BJ (cell line): ENCODE measurements at regions not wholly inside any gene's neighbourhood (a gene's known extent, or its start where the extent isn't known, plus 50 kb on each side); places are given as distances from the start of the nearest gene placed in this dataset.

ENCODE experiments used
- CTCF ChIA-PET: fragments of 350-600 bp; formaldehyde crosslinking; extraction: SDS; loops from one replicate; lab custom pipeline; 2021; ENCODE audit warnings: antibody characterized with exemption, inconsistent platforms; lab: Yijun Ruan, JAX
- POLR2A ChIA-PET: fragments of 300-600 bp; sonication (Branson Sonifier 250); formaldehyde crosslinking; extraction: SDS; loops from one replicate; lab custom pipeline; 2021; ENCODE audit warnings: antibody characterized with exemption; lab: Charles Lee
- DNase-seq: peaks from one replicate; pipeline ENCODE4 v3.0.0-alpha.2; 2011; ENCODE audit warnings: low read depth
- H3K27me3 ChIP-seq: 2 replicates; pipeline ENCODE4 v1.6.0; 2011; ENCODE audit warnings: low read length; ENCODE audit not compliant: control insufficient read depth, insufficient read depth
- H3K36me3 ChIP-seq: 2 replicates; pipeline ENCODE4 v1.5.1; 2011; ENCODE audit warnings: low read length; ENCODE audit not compliant: control insufficient read depth, insufficient read depth
- H3K4me3 ChIP-seq: 2 replicates; pipeline ENCODE4 v1.5.1; 2011; ENCODE audit warnings: low read depth, mild to moderate bottlenecking, control low read depth, low read length
- CTCF ChIP-seq: IDR thresholded peaks from 2 replicates; pipeline ENCODE4 v1.5.1; 2011; ENCODE audit warnings: low read depth, mild to moderate bottlenecking, control low read depth, inconsistent platforms, low read length, moderate library complexity; ENCODE audit not compliant: insufficient read depth

DNA sequence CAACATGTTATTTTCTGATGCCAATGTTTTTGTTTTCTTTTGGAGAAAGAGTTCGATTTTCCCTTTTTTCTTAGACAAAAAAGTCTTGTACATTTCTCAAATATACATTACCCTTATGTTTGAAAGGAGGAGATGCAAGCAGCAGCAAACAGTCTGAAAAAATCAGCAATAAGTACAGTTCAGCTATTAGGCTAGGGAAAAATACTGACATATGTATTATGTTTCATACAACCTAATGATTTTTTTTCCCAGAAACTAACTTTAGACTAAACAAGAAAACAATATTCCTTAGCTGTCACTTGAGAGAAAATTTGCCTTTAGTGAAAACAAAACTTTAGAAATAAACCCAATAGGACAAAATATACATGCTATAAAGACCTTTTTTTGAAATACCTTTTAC lies 1223.5 kb downstream of the SLITRK1 start:
- no peaks in the 10 kb centered on the region for H3K27me3 ChIP-seq
- no peak for DNase-seq
- ChIA-PET CTCF (no interaction called here), POLR2A (no interaction called here)
- no peak for TF ChIP-seq CTCF
- no peaks in the 10 kb centered on the region for H3K36me3 ChIP-seq
- H3K4me3 ChIP-seq: no peak overlapping the region

GRCh38 chr13:82657471-82657870 lies 1224.8 kb downstream of the SLITRK1 start:
- Histone ChIP-seq H3K36me3 (no peaks in the 10 kb centered on the region), H3K4me3 (no peak overlapping the region), H3K27me3 (no peaks in the 10 kb centered on the region)
- no peak for TF ChIP-seq CTCF
- no peak for DNase-seq
- ChIA-PET POLR2A (no interaction called here), CTCF (interaction anchor here (0.6 to 1.1 kb wide), 2 partner anchors 21 to 55 kb away, joined by 3 to 5 read pairs; no protein-coding TSS in a partner anchor)

GRCh38 chr13:82654861-82655855 lies 1227.1 kb downstream of the SLITRK1 start:
- POLR2A ChIA-PET: no interaction called here
- no peak overlapping the region for H3K4me3 ChIP-seq
- peak; percentile 12 for DNase-seq
- CTCF ChIA-PET: interaction anchor here (0.9 to 1.6 kb wide), 2 partner anchors 24 to 193 kb away, joined by 3 read pairs; no protein-coding TSS in a partner anchor
- no peak for TF ChIP-seq CTCF
- no peaks in the 10 kb centered on the region for H3K36me3 ChIP-seq
- H3K27me3 ChIP-seq: no peaks in the 10 kb centered on the region

DNA sequence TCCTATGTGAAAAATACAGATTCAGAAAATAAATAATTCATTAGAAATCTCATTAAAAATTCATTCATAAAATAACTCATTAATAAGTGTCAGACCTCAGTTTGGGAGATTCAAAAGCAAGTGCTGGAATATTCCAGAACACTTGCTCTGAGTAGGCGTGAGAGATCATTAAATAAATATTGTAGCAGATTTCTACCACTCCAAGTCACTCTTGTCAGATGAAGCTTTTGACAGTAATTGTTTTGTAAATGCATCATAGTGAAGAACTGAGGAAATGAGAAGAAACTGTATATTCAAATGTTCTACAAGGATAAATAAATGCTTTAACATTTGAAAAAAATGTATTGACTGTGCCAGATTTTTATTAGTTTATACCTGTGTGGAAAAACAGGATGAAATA lies 1228.1 kb downstream of the SLITRK1 start:
- TF ChIP-seq CTCF: no peak
- ChIA-PET CTCF (no interaction called here), POLR2A (no interaction called here)
- no peaks in the 10 kb centered on the region for H3K27me3 ChIP-seq
- H3K36me3 ChIP-seq: no peaks in the 10 kb centered on the region
- DNase-seq: no peak
- no peak overlapping the region for H3K4me3 ChIP-seq

GRCh38 chr13:82647540-82647939 lies 1234.7 kb downstream of the SLITRK1 start:
- POLR2A ChIA-PET: no interaction called here
- no peak overlapping the region for H3K4me3 ChIP-seq
- H3K36me3 ChIP-seq: no peaks in the 10 kb centered on the region
- H3K27me3 ChIP-seq: no peaks in the 10 kb centered on the region
- no peak for DNase-seq
- CTCF ChIA-PET: no interaction called here
- no peak for TF ChIP-seq CTCF
